HepG2 (cell line): ENCODE measurements at regions not wholly inside any gene's neighbourhood (a gene's known extent, or its start where the extent isn't known, plus 50 kb on each side); places are given as distances from the start of the nearest gene placed in this dataset.

Experiments used
- BRCA1 ChIP-seq: sonication (generic); formaldehyde crosslinking; IDR thresholded peaks from 2 replicates; pipeline ENCODE4 v1.4.0; 2020; ENCODE audit warnings: missing genetic modification reagents
- BRD4 ChIP-seq: sonication (generic); formaldehyde crosslinking; IDR thresholded peaks from 2 replicates; pipeline ENCODE4 v1.4.0; 2020; ENCODE audit warnings: missing genetic modification reagents
- CTCF ChIP-seq: sonication (generic); formaldehyde crosslinking; IDR thresholded peaks from 2 replicates; pipeline ENCODE4 v1.5.0; 2020; ENCODE audit warnings: mild to moderate bottlenecking, missing genetic modification reagents, moderate library complexity
- PREB ChIP-seq: sonication (generic); formaldehyde crosslinking; IDR thresholded peaks from 2 replicates; pipeline ENCODE4 v1.4.0; 2020; ENCODE audit warnings: missing genetic modification reagents
- RNF2 ChIP-seq: fragments of 450-650 bp; conservative IDR thresholded peaks from 2 replicates; pipeline ENCODE4 v1.6.1; 2016; ENCODE audit warnings: low read depth
- SMAD3 ChIP-seq: sonication (generic); formaldehyde crosslinking; IDR thresholded peaks from 2 replicates; pipeline ENCODE4 v1.4.0; 2020; ENCODE audit warnings: missing genetic modification reagents
- SUZ12 ChIP-seq: fragments of 150-350 bp; IDR thresholded peaks from 2 replicates; pipeline ENCODE4 v1.6.1; 2014; ENCODE audit warnings: low read depth, low read length
- TAF1 ChIP-seq: sonication (generic); formaldehyde crosslinking; IDR thresholded peaks from 2 replicates; pipeline ENCODE4 v1.4.0; 2020; ENCODE audit warnings: missing genetic modification reagents
- ZFX ChIP-seq: sonication (generic); formaldehyde crosslinking; IDR thresholded peaks from 2 replicates; pipeline ENCODE4 v1.4.0; 2020; ENCODE audit warnings: mild to moderate bottlenecking, low read depth, missing genetic modification reagents, moderate library complexity
- ZNF260 ChIP-seq: sonication (generic); formaldehyde crosslinking; IDR thresholded peaks from 2 replicates; pipeline ENCODE4 v1.4.0; 2020; ENCODE audit warnings: missing genetic modification reagents, low read depth, mild to moderate bottlenecking, borderline replicate concordance
- TF ChIP-seq, protein P1 (sequence below): sonication (generic); formaldehyde crosslinking; IDR thresholded peaks from 2 replicates; pipeline ENCODE4 v1.5.0; 2020; ENCODE audit warnings: mild to moderate bottlenecking, missing genetic modification reagents, borderline replicate concordance

- no peak for TF ChIP-seq BRCA1 (CRISPR knock-in tag)
- no peak for TF ChIP-seq ZNF260 (CRISPR knock-in tag)
- TF ChIP-seq SUZ12: no peak
- TF ChIP-seq CTCF (CRISPR knock-in tag): no peak
- no peak for TF ChIP-seq PREB
- TF ChIP-seq SMAD3 (CRISPR knock-in tag): no peak
- TF ChIP-seq RNF2: no peak
- TF ChIP-seq, protein P1, sequence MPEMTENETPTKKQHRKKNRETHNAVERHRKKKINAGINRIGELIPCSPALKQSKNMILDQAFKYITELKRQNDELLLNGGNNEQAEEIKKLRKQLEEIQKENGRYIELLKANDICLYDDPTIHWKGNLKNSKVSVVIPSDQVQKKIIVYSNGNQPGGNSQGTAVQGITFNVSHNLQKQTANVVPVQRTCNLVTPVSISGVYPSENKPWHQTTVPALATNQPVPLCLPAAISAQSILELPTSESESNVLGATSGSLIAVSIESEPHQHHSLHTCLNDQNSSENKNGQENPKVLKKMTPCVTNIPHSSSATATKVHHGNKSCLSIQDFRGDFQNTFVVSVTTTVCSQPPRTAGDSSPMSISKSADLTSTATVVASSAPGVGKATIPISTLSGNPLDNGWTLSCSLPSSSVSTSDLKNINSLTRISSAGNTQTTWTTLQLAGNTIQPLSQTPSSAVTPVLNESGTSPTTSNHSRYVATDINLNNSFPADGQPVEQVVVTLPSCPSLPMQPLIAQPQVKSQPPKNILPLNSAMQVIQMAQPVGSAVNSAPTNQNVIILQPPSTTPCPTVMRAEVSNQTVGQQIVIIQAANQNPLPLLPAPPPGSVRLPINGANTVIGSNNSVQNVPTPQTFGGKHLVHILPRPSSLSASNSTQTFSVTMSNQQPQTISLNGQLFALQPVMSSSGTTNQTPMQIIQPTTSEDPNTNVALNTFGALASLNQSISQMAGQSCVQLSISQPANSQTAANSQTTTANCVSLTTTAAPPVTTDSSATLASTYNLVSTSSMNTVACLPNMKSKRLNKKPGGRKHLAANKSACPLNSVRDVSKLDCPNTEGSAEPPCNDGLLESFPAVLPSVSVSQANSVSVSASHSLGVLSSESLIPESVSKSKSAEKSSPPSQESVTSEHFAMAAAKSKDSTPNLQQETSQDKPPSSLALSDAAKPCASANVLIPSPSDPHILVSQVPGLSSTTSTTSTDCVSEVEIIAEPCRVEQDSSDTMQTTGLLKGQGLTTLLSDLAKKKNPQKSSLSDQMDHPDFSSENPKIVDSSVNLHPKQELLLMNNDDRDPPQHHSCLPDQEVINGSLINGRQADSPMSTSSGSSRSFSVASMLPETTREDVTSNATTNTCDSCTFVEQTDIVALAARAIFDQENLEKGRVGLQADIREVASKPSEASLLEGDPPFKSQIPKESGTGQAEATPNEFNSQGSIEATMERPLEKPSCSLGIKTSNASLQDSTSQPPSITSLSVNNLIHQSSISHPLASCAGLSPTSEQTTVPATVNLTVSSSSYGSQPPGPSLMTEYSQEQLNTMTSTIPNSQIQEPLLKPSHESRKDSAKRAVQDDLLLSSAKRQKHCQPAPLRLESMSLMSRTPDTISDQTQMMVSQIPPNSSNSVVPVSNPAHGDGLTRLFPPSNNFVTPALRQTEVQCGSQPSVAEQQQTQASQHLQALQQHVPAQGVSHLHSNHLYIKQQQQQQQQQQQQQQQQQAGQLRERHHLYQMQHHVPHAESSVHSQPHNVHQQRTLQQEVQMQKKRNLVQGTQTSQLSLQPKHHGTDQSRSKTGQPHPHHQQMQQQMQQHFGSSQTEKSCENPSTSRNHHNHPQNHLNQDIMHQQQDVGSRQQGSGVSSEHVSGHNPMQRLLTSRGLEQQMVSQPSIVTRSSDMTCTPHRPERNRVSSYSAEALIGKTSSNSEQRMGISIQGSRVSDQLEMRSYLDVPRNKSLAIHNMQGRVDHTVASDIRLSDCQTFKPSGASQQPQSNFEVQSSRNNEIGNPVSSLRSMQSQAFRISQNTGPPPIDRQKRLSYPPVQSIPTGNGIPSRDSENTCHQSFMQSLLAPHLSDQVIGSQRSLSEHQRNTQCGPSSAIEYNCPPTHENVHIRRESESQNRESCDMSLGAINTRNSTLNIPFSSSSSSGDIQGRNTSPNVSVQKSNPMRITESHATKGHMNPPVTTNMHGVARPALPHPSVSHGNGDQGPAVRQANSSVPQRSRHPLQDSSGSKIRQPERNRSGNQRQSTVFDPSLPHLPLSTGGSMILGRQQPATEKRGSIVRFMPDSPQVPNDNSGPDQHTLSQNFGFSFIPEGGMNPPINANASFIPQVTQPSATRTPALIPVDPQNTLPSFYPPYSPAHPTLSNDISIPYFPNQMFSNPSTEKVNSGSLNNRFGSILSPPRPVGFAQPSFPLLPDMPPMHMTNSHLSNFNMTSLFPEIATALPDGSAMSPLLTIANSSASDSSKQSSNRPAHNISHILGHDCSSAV (CRISPR knock-in tag): no peak
- TF ChIP-seq ZFX (CRISPR knock-in tag): no peak
- no peak for TF ChIP-seq BRD4 (CRISPR knock-in tag)
- no peak for TF ChIP-seq TAF1 (CRISPR knock-in tag)
Measured at GRCh38 chr13:56586976-56587375, 553.7 kb upstream of the PRR20A start.
